Progenitor cell of endocrine pancreas (in vitro differentiated cells): ENCODE measurements at regions not wholly inside any gene's neighbourhood (a gene's known extent, or its start where the extent isn't known, plus 50 kb on each side); places are given as distances from the start of the nearest gene placed in this dataset.
A peak's percentile ranks its signal among the peaks of the same experiment; 100 is the strongest.

Experiments used
- DNase-seq: peaks from one replicate; pipeline ENCODE4 v3.0.0; 2021; ENCODE audit warnings: low spot score; ENCODE audit not compliant: unreplicated experiment
- H3K27ac Mint-ChIP-seq: 2 replicates; pipeline ENCODE4 v1.8.0; 2021; ENCODE audit warnings: mild to moderate bottlenecking, moderate library complexity, mixed read lengths
- H3K27me3 Mint-ChIP-seq: 2 replicates; pipeline ENCODE4 v1.8.0; 2021; ENCODE audit warnings: mixed read lengths
- H3K36me3 Mint-ChIP-seq: 2 replicates; pipeline ENCODE4 v1.8.0; 2022; ENCODE audit warnings: mixed read lengths; ENCODE audit not compliant: insufficient read depth
- H3K4me1 Mint-ChIP-seq: 2 replicates; pipeline ENCODE4 v1.8.0; 2021; ENCODE audit warnings: low read depth, mixed read lengths
- H3K4me3 Mint-ChIP-seq: 2 replicates; pipeline ENCODE4 v1.8.0; 2021; ENCODE audit warnings: low read depth, mild to moderate bottlenecking, moderate library complexity, mixed read lengths
- H3K9me3 Mint-ChIP-seq: 2 replicates; pipeline ENCODE4 v1.8.0; 2021; ENCODE audit warnings: low read depth, mixed read lengths
- CTCF ChIP-seq: fragments of 200-600 bp; sonication (generic); IDR thresholded peaks from one replicate; pipeline ENCODE4 v1.5.0; 2021; ENCODE audit warnings: antibody characterized with exemption, mild to moderate bottlenecking; ENCODE audit not compliant: unreplicated experiment

- Mint-ChIP-seq H3K4me3 (no peak overlapping the region), H3K27me3 (peaks cover 8% of the 10 kb centered on the region), H3K36me3 (no peaks in the 10 kb centered on the region), H3K4me1 (peaks cover 1% of the 10 kb centered on the region), H3K9me3 (no peaks in the 10 kb centered on the region), H3K27ac (no peak overlapping the region)
- no peak for DNase-seq
- TF ChIP-seq CTCF, result no peak
Measured at GRCh38 chr2:7392076-7392787, 475.0 kb downstream of the RNF144A start.

GRCh38 chr2:7394195-7394594 is 477.0 kb downstream of the RNF144A start:
- Mint-ChIP-seq H3K4me1 (peaks cover 1% of the 10 kb centered on the region), H3K9me3 (no peaks in the 10 kb centered on the region), H3K27me3 (peaks cover 5% of the 10 kb centered on the region), H3K4me3 (no peak overlapping the region), H3K36me3 (no peaks in the 10 kb centered on the region), H3K27ac (no peak overlapping the region)
- DNase-seq, result no peak
- peak; percentile 32 for TF ChIP-seq CTCF

- no peak for DNase-seq
- TF ChIP-seq CTCF, result no peak
- peaks cover 11% of the 10 kb centered on the region for H3K27me3 Mint-ChIP-seq
- H3K9me3 Mint-ChIP-seq, result no peaks in the 10 kb centered on the region
- no peaks in the 10 kb centered on the region for H3K4me1 Mint-ChIP-seq
- H3K4me3 Mint-ChIP-seq, result no peak overlapping the region
- no peak overlapping the region for H3K27ac Mint-ChIP-seq
- H3K36me3 Mint-ChIP-seq, result no peaks in the 10 kb centered on the region
Measured at GRCh38 chr2:7400628-7401027, 483.4 kb downstream of the RNF144A start.

- Mint-ChIP-seq H3K4me1 (no peaks in the 10 kb centered on the region), H3K9me3 (no peaks in the 10 kb centered on the region), H3K4me3 (no peak overlapping the region), H3K27ac (no peak overlapping the region), H3K36me3 (no peaks in the 10 kb centered on the region), H3K27me3 (peaks cover 13% of the 10 kb centered on the region)
- no peak for DNase-seq
- TF ChIP-seq CTCF, result no peak
Measured at GRCh38 chr2:7403092-7403775, 486.0 kb downstream of the RNF144A start.

- Mint-ChIP-seq H3K27ac (no peak overlapping the region), H3K9me3 (no peaks in the 10 kb centered on the region), H3K4me3 (no peak overlapping the region)
Measured at GRCh38 chr2:7405861-7406715, 488.9 kb downstream of the RNF144A start.

More at GRCh38 chr2:7405861-7406715, 488.9 kb downstream of the RNF144A start:
- H3K36me3 Mint-ChIP-seq, result no peaks in the 10 kb centered on the region
- H3K4me1 Mint-ChIP-seq, result no peaks in the 10 kb centered on the region
- no peak for TF ChIP-seq CTCF
- no peak for DNase-seq
- H3K27me3 Mint-ChIP-seq, result peaks cover 29% of the 10 kb centered on the region
